ENCODE measurements at regions not wholly inside any gene's neighbourhood (a gene's known extent, or its start where the extent isn't known, plus 50 kb on each side); places are given as distances from the start of the nearest gene placed in this dataset.

DNA sequence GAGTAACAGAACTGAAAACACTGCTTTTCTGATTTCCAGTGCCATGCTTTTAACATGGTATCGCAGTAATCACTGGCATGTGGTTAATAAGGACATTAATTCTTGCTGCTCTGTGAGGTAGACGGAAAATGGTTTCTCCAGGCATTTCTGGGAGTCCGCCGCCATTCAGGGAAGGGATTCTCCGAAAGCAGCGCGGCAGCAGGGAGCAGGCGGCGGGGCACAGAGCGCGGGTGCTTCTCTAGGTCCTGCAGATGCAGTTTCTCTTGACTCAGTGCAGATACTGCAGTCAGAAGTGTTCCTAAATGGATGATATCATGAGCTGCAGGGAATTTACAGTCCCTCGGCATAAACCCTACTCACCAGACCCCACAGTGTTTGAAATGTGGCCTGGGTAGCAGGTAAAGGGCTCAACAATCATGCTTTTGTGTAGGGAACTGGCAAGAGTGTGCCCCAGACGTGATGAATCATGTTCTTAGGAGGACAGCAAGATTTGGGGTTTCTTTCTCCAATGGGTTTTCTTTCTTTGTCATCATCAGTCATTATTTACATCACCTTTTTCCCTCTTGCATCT is 338.6 kb upstream of the ARGLU1 start:
- no peak for DNase-seq (ENCODE audit: low read depth)
- no peak overlapping the region for H3K4me3 ChIP-seq (ENCODE audit: control insufficient read depth, low read depth, low read length)
- TF ChIP-seq, protein P1, sequence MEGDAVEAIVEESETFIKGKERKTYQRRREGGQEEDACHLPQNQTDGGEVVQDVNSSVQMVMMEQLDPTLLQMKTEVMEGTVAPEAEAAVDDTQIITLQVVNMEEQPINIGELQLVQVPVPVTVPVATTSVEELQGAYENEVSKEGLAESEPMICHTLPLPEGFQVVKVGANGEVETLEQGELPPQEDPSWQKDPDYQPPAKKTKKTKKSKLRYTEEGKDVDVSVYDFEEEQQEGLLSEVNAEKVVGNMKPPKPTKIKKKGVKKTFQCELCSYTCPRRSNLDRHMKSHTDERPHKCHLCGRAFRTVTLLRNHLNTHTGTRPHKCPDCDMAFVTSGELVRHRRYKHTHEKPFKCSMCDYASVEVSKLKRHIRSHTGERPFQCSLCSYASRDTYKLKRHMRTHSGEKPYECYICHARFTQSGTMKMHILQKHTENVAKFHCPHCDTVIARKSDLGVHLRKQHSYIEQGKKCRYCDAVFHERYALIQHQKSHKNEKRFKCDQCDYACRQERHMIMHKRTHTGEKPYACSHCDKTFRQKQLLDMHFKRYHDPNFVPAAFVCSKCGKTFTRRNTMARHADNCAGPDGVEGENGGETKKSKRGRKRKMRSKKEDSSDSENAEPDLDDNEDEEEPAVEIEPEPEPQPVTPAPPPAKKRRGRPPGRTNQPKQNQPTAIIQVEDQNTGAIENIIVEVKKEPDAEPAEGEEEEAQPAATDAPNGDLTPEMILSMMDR (conservative IDR thresholded peaks at IDR 0.05; ENCODE audit: control insufficient read depth, insufficient read depth, low read depth, low read length) = no peak

DNA sequence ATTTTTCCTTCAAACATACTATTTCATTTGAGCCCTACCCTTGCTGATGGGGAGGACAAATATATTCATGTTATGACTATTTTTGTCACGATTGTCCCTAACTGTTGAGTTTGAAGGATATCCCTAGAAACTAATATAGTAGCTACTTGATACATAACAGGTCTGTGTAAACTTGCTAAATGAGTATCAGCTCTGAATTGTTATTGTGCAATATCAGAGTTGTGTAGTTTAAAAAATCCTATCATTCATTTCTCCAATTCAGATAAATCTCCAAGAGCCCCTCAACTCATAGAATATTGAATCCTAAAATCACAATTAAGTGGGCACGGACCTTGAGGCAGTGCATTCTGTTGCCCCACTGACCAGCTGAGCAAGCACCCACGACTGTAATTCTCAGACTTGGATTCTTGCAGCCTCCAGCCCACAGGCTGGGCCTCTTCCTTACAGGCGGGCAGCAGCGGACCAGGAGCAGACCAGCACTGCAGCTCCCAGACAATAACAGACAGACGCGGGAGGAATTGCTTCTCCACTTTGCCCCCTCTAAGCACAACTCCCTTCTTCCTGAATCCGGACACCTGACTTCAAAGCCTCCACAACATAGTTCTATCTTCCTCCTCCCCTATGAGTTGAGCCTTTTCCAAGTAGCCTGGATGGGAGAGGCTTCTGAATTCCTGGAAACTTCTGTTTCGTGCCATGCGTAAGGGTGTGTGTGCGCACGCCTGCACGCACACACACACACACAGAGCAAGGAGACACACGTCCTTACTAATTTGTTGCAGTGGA is 337.6 kb upstream of the ARGLU1 start:
- no peak for DNase-seq (ENCODE audit: low read depth)
- TF ChIP-seq, protein P1 (conservative IDR thresholded peaks at IDR 0.05; ENCODE audit: control insufficient read depth, insufficient read depth, low read depth, low read length) = no peak
- H3K4me3 ChIP-seq (ENCODE audit: control insufficient read depth, low read depth, low read length) = no peak overlapping the region

DNA sequence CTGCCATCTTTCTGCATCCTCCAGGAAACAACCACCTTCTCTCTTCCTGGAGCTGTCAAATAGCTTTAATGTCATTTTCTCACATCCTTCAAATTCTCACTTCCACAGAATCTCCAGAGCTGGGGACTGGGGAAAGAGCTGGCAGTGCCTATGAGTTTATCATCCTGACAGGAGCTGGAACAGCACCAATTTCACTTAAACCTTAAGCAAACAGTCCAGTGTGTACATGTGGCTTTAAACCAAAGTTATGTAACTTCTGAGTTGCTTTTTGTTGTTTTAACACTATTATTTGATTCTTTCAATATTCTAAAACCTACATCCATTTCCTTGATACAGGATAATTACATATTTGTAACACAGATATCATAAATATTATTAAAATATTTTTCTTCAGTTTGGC is 331.5 kb upstream of the ARGLU1 start:
- no peak overlapping the region for H3K4me3 ChIP-seq (ENCODE audit: control insufficient read depth, low read depth, low read length)
- TF ChIP-seq, protein P1 (conservative IDR thresholded peaks at IDR 0.05; ENCODE audit: control insufficient read depth, insufficient read depth, low read depth, low read length) = no peak
- DNase-seq (ENCODE audit: low read depth) = no peak

DNA sequence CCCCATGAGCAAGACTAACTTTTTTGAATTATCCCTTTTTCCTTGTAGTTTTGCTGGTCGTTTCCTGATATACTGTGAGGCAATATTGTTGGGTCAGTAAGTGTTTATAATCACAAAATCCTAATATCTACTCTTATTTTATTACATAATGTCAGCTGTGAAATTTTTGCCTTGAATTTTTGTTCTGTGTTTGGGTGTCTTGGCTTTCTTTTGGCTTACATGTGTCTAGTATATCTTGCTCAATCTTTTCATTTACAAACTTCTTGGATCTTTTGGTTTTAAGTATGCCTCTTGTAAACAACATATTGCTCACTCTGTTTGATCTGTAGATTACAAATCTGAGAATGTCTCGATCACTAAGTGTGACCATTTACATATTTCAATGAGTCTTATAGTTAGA is 330.3 kb upstream of the ARGLU1 start:
- no peak overlapping the region for H3K4me3 ChIP-seq (ENCODE audit: control insufficient read depth, low read depth, low read length)
- DNase-seq (ENCODE audit: low read depth) = no peak
- TF ChIP-seq, protein P1 (conservative IDR thresholded peaks at IDR 0.05; ENCODE audit: control insufficient read depth, insufficient read depth, low read depth, low read length) = no peak

DNA sequence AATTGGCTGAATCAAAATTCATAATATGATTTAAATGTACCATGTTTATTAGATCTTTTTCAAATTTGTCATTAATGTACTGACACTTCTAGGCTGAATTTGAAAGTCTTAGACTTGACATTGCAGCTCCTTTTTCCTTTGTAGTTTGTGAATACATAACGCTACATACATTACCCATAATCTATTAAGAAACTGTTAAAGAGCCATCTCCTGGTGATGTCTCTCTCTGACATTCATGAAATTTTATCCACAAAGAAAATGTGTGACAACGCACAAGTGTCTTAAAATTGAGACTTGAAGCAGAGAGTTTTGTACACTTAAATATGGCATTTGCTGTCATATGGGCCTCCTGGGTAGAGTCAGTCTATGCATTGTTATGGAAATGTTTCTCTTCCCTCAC is 320.2 kb upstream of the ARGLU1 start:
- TF ChIP-seq, protein P1 (conservative IDR thresholded peaks at IDR 0.05; ENCODE audit: control insufficient read depth, insufficient read depth, low read depth, low read length) = no peak
- DNase-seq (ENCODE audit: low read depth) = no peak
- H3K4me3 ChIP-seq (ENCODE audit: control insufficient read depth, low read depth, low read length) = no peak overlapping the region

DNA sequence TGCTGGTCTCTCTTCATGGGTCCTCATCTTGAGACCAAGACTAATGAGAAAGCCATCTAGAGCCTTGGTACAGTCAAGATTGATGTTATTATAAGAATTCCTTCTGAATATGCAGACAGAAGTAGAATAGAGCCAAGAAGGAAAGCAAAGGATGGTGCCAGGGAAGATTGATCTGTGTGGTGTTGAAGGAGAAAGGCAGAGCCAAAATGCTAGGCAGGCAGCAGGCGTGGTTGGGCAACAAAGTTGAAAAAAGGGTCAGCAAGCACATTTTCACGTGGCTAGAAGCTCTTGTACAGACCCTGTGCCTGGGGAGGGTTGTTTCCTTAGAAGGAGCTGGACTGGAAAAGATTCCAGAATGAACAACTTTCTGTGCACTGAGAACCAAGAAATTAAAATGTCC is 319.7 kb upstream of the ARGLU1 start:
- H3K4me3 ChIP-seq (ENCODE audit: control insufficient read depth, low read depth, low read length) = no peak overlapping the region
- TF ChIP-seq, protein P1 (conservative IDR thresholded peaks at IDR 0.05; ENCODE audit: control insufficient read depth, insufficient read depth, low read depth, low read length) = no peak
- DNase-seq (ENCODE audit: low read depth) = no peak

All from fibroblast of mammary gland (primary cell).